ENCODE measurements at regions not wholly inside any gene's neighbourhood (a gene's known extent, or its start where the extent isn't known, plus 50 kb on each side); places are given as distances from the start of the nearest gene placed in this dataset.

GRCh38 chr6:109305028-109305427 lies 77.2 kb downstream of the CD164 start:
- H3K9me3 ChIP-seq (replicated peaks; ENCODE audit: control insufficient read depth, insufficient read depth, low read depth, low read length), result no peaks in the 10 kb centered on the region
- H3K9ac ChIP-seq (ENCODE audit: insufficient read depth in 1 of 2, low read depth in 2 of 2, low read length in 2 of 2), result peak overlapping the region; percentile 53 to 58; a peak in 3 of 4 replicates
- ChIA-PET POLR2A (interaction anchor here (1.0 to 1.7 kb wide), 6 partner anchors 8 to 78 kb away, joined by 3 to 5 read pairs (median 4); partner anchors contain the start of gene CD164), CTCF (ENCODE audit: low intra/inter-chr PET ratio) (no interaction called here)
- no peak for TF ChIP-seq RFX7 (CRISPR knock-in tag; IDR thresholded peaks at IDR 0.05)
- TF ChIP-seq TRIM25 (IDR thresholded peaks at IDR 0.05; ENCODE audit: borderline replicate concordance), result no peak
- TF ChIP-seq TBP (optimal IDR thresholded peaks at IDR 0.05; ENCODE audit: low read depth, low read length), result no peak
- TF ChIP-seq SAP30 (IDR thresholded peaks at IDR 0.05; ENCODE audit: borderline replicate concordance, insufficient read depth, low read depth, low read length, poor library complexity, severe bottlenecking), result no peak
- TF ChIP-seq CSDE1 (IDR thresholded peaks at IDR 0.05), result peak in 1 of 2 experiments; percentile 18; a peak in 1 of 4 replicates
- TF ChIP-seq NFRKB (IDR thresholded peaks at IDR 0.05; ENCODE audit: low read depth), result 0 out of 2 replicates have a peak, but pooled peaks have one; percentile 43
- no peak for TF ChIP-seq KHSRP (IDR thresholded peaks at IDR 0.05)
- peak; percentile 4; the same call in 1 of the 2 replicates for TF ChIP-seq POLR2H (tag; IDR thresholded peaks at IDR 0.05; ENCODE audit: low read depth)
- TF ChIP-seq SMARCA5 (IDR thresholded peaks at IDR 0.05), result peak; percentile 11; the same call in 1 of the 2 replicates
- intact Hi-C loops (cut with micrococcal nuclease) (loop anchor here (2.0 kb wide), 5 partner anchors 36 to 136 kb away; partner anchors contain the start of genes CD164, PPIL6 and SMPD2), in situ Hi-C loops (cut with MboI) (no loop called here)
- FAIRE-seq, result no peak
- H3K4me2 ChIP-seq (ENCODE audit: insufficient read depth, low read length), result peak overlapping the region; percentile 72; the same call in 1 of the 2 replicates
- H2AFZ ChIP-seq (ENCODE audit: low read depth, low read length), result peak overlapping the region; percentile 61
- H3K4me3 ChIP-seq, result no peak overlapping the region
- H4K20me1 ChIP-seq (replicated peaks; ENCODE audit: control insufficient read depth, insufficient read depth, low read length), result no peaks in the 10 kb centered on the region
- no peaks in the 10 kb centered on the region for H3K36me3 ChIP-seq (ENCODE audit: control insufficient read depth, insufficient read depth, low read length)
- BruUV-seq (replicated peaks), result no TSS peak
- H3K27ac ChIP-seq (ENCODE audit: extremely low read depth, low read depth, low read length), result peak overlapping the region; percentile 90
- peaks cover 48 to 84% of the 10 kb centered on the region in 2 experiments for H3K4me1 ChIP-seq (replicated peaks in 1 of 2; ENCODE audit: control insufficient read depth in 2 of 2, insufficient read depth in 2 of 2, low read length in 2 of 2)
- no peak for ATAC-seq
- no peaks in the 10 kb centered on the region for H3K27me3 ChIP-seq (ENCODE audit: control insufficient read depth in 2 of 2, insufficient read depth in 2 of 2, low read length in 2 of 2)
- DNase-seq (ENCODE audit: extremely low read depth in 1 of 4, low spot score in 3 of 4), result no peak
- H3K9me1 ChIP-seq (ENCODE audit: control insufficient read depth, insufficient read depth, low read length), result no peaks in the 10 kb centered on the region
- H3K79me2 ChIP-seq (ENCODE audit: control insufficient read depth, insufficient read depth, low read length), result no peaks in the 10 kb centered on the region

Measured in K562 (cell line).